ENCODE measurements at regions not wholly inside any gene's neighbourhood (a gene's known extent, or its start where the extent isn't known, plus 50 kb on each side); places are given as distances from the start of the nearest gene placed in this dataset.

DNA sequence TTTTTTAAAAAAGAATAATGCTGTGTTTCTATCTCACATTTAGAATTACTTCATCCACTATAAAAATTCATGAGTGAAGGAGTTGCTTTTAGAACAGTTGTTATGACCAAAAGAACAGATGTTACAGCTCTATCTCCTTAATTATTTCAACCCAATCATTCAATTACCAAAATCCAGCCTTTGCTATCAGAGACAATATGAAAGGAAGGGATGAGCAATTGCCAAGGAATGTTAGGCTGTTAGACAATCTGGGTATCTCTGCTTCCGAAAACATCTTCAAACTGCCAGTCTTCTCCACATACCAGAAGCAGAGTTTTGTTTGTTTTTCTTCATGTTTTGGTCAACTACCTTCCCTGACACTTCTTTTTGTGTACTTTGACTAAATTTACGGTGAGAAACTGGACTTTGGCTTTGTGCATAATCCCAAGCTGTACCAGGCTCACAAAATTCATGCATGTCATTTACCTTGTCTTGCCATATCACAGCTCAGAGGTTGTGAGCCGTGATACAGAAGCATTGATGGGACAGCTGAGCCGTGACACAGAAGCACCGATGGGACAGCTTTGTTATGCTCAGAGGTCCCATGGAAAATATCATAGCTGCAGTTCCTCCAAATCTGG is 405.5 kb downstream of the KIF4B start:
- TF ChIP-seq, protein P1, sequence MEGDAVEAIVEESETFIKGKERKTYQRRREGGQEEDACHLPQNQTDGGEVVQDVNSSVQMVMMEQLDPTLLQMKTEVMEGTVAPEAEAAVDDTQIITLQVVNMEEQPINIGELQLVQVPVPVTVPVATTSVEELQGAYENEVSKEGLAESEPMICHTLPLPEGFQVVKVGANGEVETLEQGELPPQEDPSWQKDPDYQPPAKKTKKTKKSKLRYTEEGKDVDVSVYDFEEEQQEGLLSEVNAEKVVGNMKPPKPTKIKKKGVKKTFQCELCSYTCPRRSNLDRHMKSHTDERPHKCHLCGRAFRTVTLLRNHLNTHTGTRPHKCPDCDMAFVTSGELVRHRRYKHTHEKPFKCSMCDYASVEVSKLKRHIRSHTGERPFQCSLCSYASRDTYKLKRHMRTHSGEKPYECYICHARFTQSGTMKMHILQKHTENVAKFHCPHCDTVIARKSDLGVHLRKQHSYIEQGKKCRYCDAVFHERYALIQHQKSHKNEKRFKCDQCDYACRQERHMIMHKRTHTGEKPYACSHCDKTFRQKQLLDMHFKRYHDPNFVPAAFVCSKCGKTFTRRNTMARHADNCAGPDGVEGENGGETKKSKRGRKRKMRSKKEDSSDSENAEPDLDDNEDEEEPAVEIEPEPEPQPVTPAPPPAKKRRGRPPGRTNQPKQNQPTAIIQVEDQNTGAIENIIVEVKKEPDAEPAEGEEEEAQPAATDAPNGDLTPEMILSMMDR (IDR thresholded peaks at IDR 0.05; ENCODE audit: low read length), result no peak
- no peak for TF ChIP-seq EZH2 (optimal IDR thresholded peaks at IDR 0.05; ENCODE audit: low read depth, low read length)

All from MM.1S (cell line).